IMR-90 (cell line): ENCODE measurements at regions not wholly inside any gene's neighbourhood (a gene's known extent, or its start where the extent isn't known, plus 50 kb on each side); places are given as distances from the start of the nearest gene placed in this dataset.
A peak's percentile ranks its signal among the peaks of the same experiment; 100 is the strongest.

Experiments used
- ATAC-seq: fragments of 200-7000 bp; cut with Tn5 transposase; 2 replicates; pipeline ENCODE4 v1.9.1; 2020; ENCODE audit warnings: low read depth, mild to moderate bottlenecking, moderate library complexity
- BruUV-seq: library from RNA; stranded (reverse); fragments of 400-500 nt; replicated peaks from 2 replicates; lab custom pipeline; 2021; lab: Mats Ljungman, UMichigan
- CTCF ChIA-PET: fragments of 300-600 bp; formaldehyde crosslinking; extraction: SDS; loops from one replicate; lab custom pipeline; 2021; ENCODE audit warnings: antibody characterized with exemption; lab: Yijun Ruan, JAX
- POLR2A ChIA-PET: fragments of 300-600 bp; sonication (Branson Sonifier 250); formaldehyde crosslinking; loops from one replicate; lab custom pipeline; 2022; ENCODE audit warnings: antibody characterized with exemption; ENCODE audit not compliant: unreplicated experiment; lab: Charles Lee
- DNase-seq: peaks from one replicate; pipeline ENCODE4 v3.0.0; 2013
- H2AFZ ChIP-seq: replicated peaks from 2 replicates; pipeline ENCODE3; 2013; ENCODE audit warnings: low read length, mild to moderate bottlenecking; ENCODE audit not compliant: poor library complexity
- H2AK5ac ChIP-seq: 2 replicates; pipeline ENCODE4 v1.6.1; 2013; ENCODE audit warnings: low read depth, low read length, inconsistent platforms
- H2AK9ac ChIP-seq: replicated peaks from 2 replicates; pipeline ENCODE3; 2013; ENCODE audit warnings: mild to moderate bottlenecking, low read depth, low read length, moderate library complexity; ENCODE audit not compliant: poor library complexity
- H2BK120ac ChIP-seq: 2 replicates; pipeline ENCODE4 v1.6.1; 2013; ENCODE audit warnings: low read depth, low read length, inconsistent platforms
- H2BK15ac ChIP-seq: 3 replicates; pipeline ENCODE4 v1.6.1; 2013; ENCODE audit warnings: low read depth, low read length, inconsistent platforms
- H2BK20ac ChIP-seq: 2 replicates; pipeline ENCODE4 v1.6.1; 2013; ENCODE audit warnings: low read depth, mild to moderate bottlenecking, inconsistent platforms, low read length, moderate library complexity
- H2BK5ac ChIP-seq: 2 replicates; pipeline ENCODE4 v1.6.1; 2013; ENCODE audit warnings: mild to moderate bottlenecking, low read depth, low read length, inconsistent platforms; ENCODE audit not compliant: poor library complexity, severe bottlenecking
- H3K14ac ChIP-seq: replicated peaks from 2 replicates; pipeline ENCODE4 v1.6.1; 2013; ENCODE audit warnings: low read depth, low read length, inconsistent platforms
- H3K18ac ChIP-seq: 2 replicates; pipeline ENCODE4 v1.6.1; 2013; ENCODE audit warnings: low read depth, low read length, control low read depth
- H3K23ac ChIP-seq: 2 replicates; pipeline ENCODE4 v1.6.1; 2013; ENCODE audit warnings: low read depth, low read length, inconsistent platforms
- H3K27ac ChIP-seq: 2 replicates; pipeline ENCODE4 v1.5.1; 2013; ENCODE audit warnings: mild to moderate bottlenecking, control low read depth, low read length; ENCODE audit not compliant: insufficient read depth
- H3K27me3 ChIP-seq: 2 replicates; pipeline ENCODE4 v1.6.1; 2013; ENCODE audit warnings: low read length; ENCODE audit not compliant: control insufficient read depth, insufficient read depth
- H3K36me3 ChIP-seq: 2 replicates; pipeline ENCODE4 v1.6.1; 2013; ENCODE audit warnings: low read length, mixed read lengths; ENCODE audit not compliant: control insufficient read depth, insufficient read depth
- H3K4ac ChIP-seq: 2 replicates; pipeline ENCODE4 v1.6.1; 2013; ENCODE audit warnings: low read depth, low read length, inconsistent platforms
- H3K4me1 ChIP-seq: 2 replicates; pipeline ENCODE4 v1.6.1; 2013; ENCODE audit warnings: low read length, mixed read lengths; ENCODE audit not compliant: control insufficient read depth, insufficient read depth
- H3K4me2 ChIP-seq: 2 replicates; pipeline ENCODE4 v1.6.1; 2013; ENCODE audit warnings: low read depth, mild to moderate bottlenecking, control low read depth, low read length, moderate library complexity
- H3K4me3 ChIP-seq: 2 replicates; pipeline ENCODE4 v1.5.1; 2013; ENCODE audit warnings: low read depth, mild to moderate bottlenecking, control low read depth, low read length, moderate library complexity; ENCODE audit not compliant: insufficient read depth
- H3K56ac ChIP-seq: 2 replicates; pipeline ENCODE4 v1.6.1; 2013; ENCODE audit warnings: low read length, inconsistent platforms; ENCODE audit not compliant: insufficient read depth; ENCODE audit errors: extremely low read depth
- H3K79me1 ChIP-seq, 2 experiments: 2 replicates each; pipeline ENCODE4 v1.6.1; 2013; ENCODE audit warnings: low read length in 2 of 2, inconsistent platforms in 1 of 2, low read depth in 1 of 2
- H3K9ac ChIP-seq: 2 replicates; pipeline ENCODE4 v1.6.1; 2013; ENCODE audit warnings: low read depth, low read length, control low read depth
- H3K9me1 ChIP-seq: 2 replicates; pipeline ENCODE4 v1.6.1; 2013; ENCODE audit warnings: low read length, inconsistent platforms; ENCODE audit not compliant: insufficient read depth
- H3K9me3 ChIP-seq: 2 replicates; pipeline ENCODE4 v1.6.1; 2013; ENCODE audit warnings: low read length; ENCODE audit not compliant: control insufficient read depth, insufficient read depth
- H4K20me1 ChIP-seq: 2 replicates; pipeline ENCODE4 v1.6.1; 2013; ENCODE audit warnings: low read length, inconsistent platforms; ENCODE audit not compliant: insufficient read depth
- H4K5ac ChIP-seq: 2 replicates; pipeline ENCODE4 v1.6.1; 2013; ENCODE audit warnings: mild to moderate bottlenecking, low read depth, low read length, control low read depth
- H4K8ac ChIP-seq, 2 experiments: 2 replicates each; pipeline ENCODE4 v1.6.1; 2013; ENCODE audit warnings: low read depth in 2 of 2, low read length in 2 of 2, control low read depth in 1 of 2, inconsistent platforms in 1 of 2
- H4K91ac ChIP-seq: 2 replicates; pipeline ENCODE4 v1.6.1; 2013; ENCODE audit warnings: low read depth, low read length, inconsistent platforms; ENCODE audit not compliant: insufficient read depth
- MAFK ChIP-seq: IDR thresholded peaks from 2 replicates; pipeline ENCODE4 v1.6.1; 2012; ENCODE audit warnings: low read depth, low read length, improper control_type of control experiment
- SMC3 ChIP-seq: fragments of 150-350 bp; IDR thresholded peaks from 2 replicates; pipeline ENCODE4 v1.6.1; 2016; ENCODE audit warnings: low read depth, mild to moderate bottlenecking, antibody characterized with exemption, low read length, moderate library complexity
- WGBS, 2 experiments: methylation state at CpG; one replicate each; pipeline versions ENCODE4 v1.1.5 to v1.1.7; 2013; ENCODE audit warnings: missing lambda C conversion rate in 2 of 2; ENCODE audit not compliant: insufficient read length in 1 of 2; ENCODE audit errors: extremely low coverage in 2 of 2; 5-methylcytosine and 5-hydroxymethylcytosine counted together
- dilution Hi-C: fragments of 300-500 bp; cut with HindIII; formaldehyde crosslinking; loops from one replicate; pipeline ENCODE4 v1.14.3; 2018; ENCODE audit warnings: low sequenced_read_pairs; ENCODE audit not compliant: unreplicated experiment
- in situ Hi-C: fragments of 300-500 bp; cut with MboI; formaldehyde crosslinking; loops from 3 replicates; pipeline ENCODE4 v1.14.3; 2019; ENCODE audit warnings: low sequenced_read_pairs, inconsistent platforms, mixed read lengths
- intact Hi-C: fragments of 100-400 bp; cut with micrococcal nuclease; formaldehyde crosslinking; loops from 2 replicates; pipeline ENCODE4 v1.10.0; 2022

DNA sequence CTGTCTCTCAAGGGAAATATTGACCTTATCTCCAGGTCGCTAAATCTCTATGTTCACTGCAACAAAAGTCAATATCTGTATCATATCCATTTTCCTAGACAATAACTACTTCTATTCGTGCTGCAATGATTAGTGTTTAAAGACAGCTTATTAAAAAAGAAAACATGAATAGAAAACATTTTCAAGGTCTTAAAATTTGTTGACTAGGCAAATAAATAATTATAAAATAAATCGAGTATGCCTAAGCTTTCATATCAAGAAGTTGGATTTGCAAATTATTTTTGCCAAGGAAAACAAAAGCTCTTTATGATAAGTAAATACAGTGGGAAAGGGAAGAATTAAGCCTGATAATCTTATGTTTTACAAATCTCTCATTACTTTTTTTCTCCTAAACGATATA, 428.5 kb downstream of the NUP35 start:
- Histone ChIP-seq H4K5ac (no peak overlapping the region), H4K8ac (no peak overlapping the region), H3K23ac (no peak overlapping the region), H3K4me3 (no peak overlapping the region), H3K18ac (no peak overlapping the region), H3K36me3 (no peaks in the 10 kb centered on the region), H3K4me1 (no peaks in the 10 kb centered on the region), H2AK9ac (no peak overlapping the region), H2BK15ac (no peak overlapping the region), H3K4me2 (no peak overlapping the region), H3K56ac (no peak overlapping the region), H4K20me1 (no peaks in the 10 kb centered on the region), H3K79me1 (no peaks in the 10 kb centered on the region), H3K4ac (no peak overlapping the region), H3K9me1 (no peaks in the 10 kb centered on the region), H2BK20ac (no peak overlapping the region), H2BK120ac (no peak overlapping the region), H3K27me3 (no peaks in the 10 kb centered on the region), H2AK5ac (no peak overlapping the region), H2AFZ (no peak overlapping the region), H3K9ac (no peak overlapping the region), H3K14ac (no peak overlapping the region), H4K91ac (no peak overlapping the region), H3K9me3 (peaks cover 3% of the 10 kb centered on the region; the same call in 1 of the 2 replicates), H2BK5ac (no peak overlapping the region), H3K27ac (no peak overlapping the region)
- intact Hi-C loops (no loop called here), dilution Hi-C loops (no loop called here), in situ Hi-C loops (no loop called here)
- no TSS peak for BruUV-seq
- TF ChIP-seq MAFK = peak; percentile 50
- TF ChIP-seq SMC3 = no peak
- ATAC-seq = no peak
- ChIA-PET POLR2A (no interaction called here), CTCF (interaction anchor here (0.6 kb wide), 1 partner anchor 481 kb away, joined by 4 read pairs; no protein-coding TSS in a partner anchor)
- no peak for DNase-seq
- no CpG with 5 or more reads among the region's 4 CpGs for WGBS, 2 experiments
